Suprapubic skin (tissue), 4 donors: ENCODE measurements at regions not wholly inside any gene's neighbourhood (a gene's known extent, or its start where the extent isn't known, plus 50 kb on each side); places are given as distances from the start of the nearest gene placed in this dataset.
A peak's percentile ranks its signal among the peaks of the same experiment; 100 is the strongest.

Experiments
- DNase-seq, 2 donors: peaks; one replicate each; pipeline ENCODE4 v3.0.0-alpha.2; 2019; ENCODE audit warnings: low spot score in 2 of 2
- H3K27ac ChIP-seq: fragments of 200-600 bp; sonication (generic); one replicate; pipeline ENCODE4 v1.5.1; 2019
- H3K27me3 ChIP-seq: fragments of 200-600 bp; sonication (generic); one replicate; pipeline ENCODE4 v1.5.1; 2019
- H3K36me3 ChIP-seq: fragments of 200-600 bp; sonication (generic); one replicate; pipeline ENCODE4 v1.5.1; 2019
- H3K4me1 ChIP-seq: fragments of 200-600 bp; sonication (generic); one replicate; pipeline ENCODE4 v1.5.1; 2019
- H3K4me3 ChIP-seq: fragments of 200-600 bp; sonication (generic); one replicate; pipeline ENCODE4 v1.5.1; 2019; ENCODE audit warnings: mild to moderate bottlenecking
- H3K9me3 ChIP-seq: fragments of 200-600 bp; sonication (generic); one replicate; pipeline ENCODE4 v1.5.1; 2019
- CTCF ChIP-seq, 2 donors: fragments of 200-600 bp in 1 of 2; fragments of 450-650 bp in 1 of 2; sonication (generic) in 1 of 2; IDR thresholded peaks; one replicate each; pipeline ENCODE4 v1.5.1; 2016 to 2019; ENCODE audit warnings: antibody characterized with exemption in 2 of 2, mild to moderate bottlenecking in 1 of 2, moderate library complexity in 1 of 2
- EP300 ChIP-seq: sonication (generic); formaldehyde crosslinking; IDR thresholded peaks from one replicate; pipeline ENCODE4 v1.6.1; 2017; ENCODE audit warnings: antibody characterized with exemption
- POLR2A ChIP-seq, 2 donors: fragments of 450-650 bp; IDR thresholded peaks; one replicate each; pipeline ENCODE4 v1.6.1; 2017; ENCODE audit warnings: antibody characterized with exemption in 2 of 2, mild to moderate bottlenecking in 2 of 2, moderate library complexity in 2 of 2
- POLR2AphosphoS5 ChIP-seq, 3 donors: sonication (generic); formaldehyde crosslinking; IDR thresholded peaks; one replicate each; pipeline ENCODE4 v1.6.1; 2017; ENCODE audit warnings: antibody characterized with exemption in 3 of 3
- WGBS: methylation state at CpG from one replicate; pipeline ENCODE4 v1.1.5; 2018; 5-methylcytosine and 5-hydroxymethylcytosine counted together

GRCh38 chr3:10560060-10560861, 54.9 kb upstream of the ATP2B2 start:
- Histone ChIP-seq H3K4me3 (no peak overlapping the region), H3K36me3 (no peaks in the 10 kb centered on the region), H3K27ac (no peak overlapping the region), H3K4me1 (no peaks in the 10 kb centered on the region), H3K27me3 (peaks cover 9% of the 10 kb centered on the region), H3K9me3 (no peaks in the 10 kb centered on the region)
- DNase-seq, result peak; percentile 20 to 76
- WGBS, result 75% methylated on average over 14 of the region's 14 CpGs
- TF ChIP-seq POLR2A (IDR thresholded peaks at IDR 0.05) (no peak), EP300 (no peak), CTCF (IDR thresholded peaks at IDR 0.05) (no peak), POLR2AphosphoS5 (IDR thresholded peaks at IDR 0.05) (no peak)

GRCh38 chr3:10561162-10561945, 56.0 kb upstream of the ATP2B2 start:
- TF ChIP-seq POLR2AphosphoS5 (IDR thresholded peaks at IDR 0.05) (no peak), CTCF (IDR thresholded peaks at IDR 0.05) (no peak), POLR2A (IDR thresholded peaks at IDR 0.05) (no peak), EP300 (no peak)
- peaks cover 9% of the 10 kb centered on the region for H3K27me3 ChIP-seq
- WGBS, result 77% methylated on average over 7 of the region's 7 CpGs
- DNase-seq, result peak; percentile 16 to 72
- no peaks in the 10 kb centered on the region for H3K9me3 ChIP-seq
- no peak overlapping the region for H3K27ac ChIP-seq
- H3K4me3 ChIP-seq, result no peak overlapping the region
- no peaks in the 10 kb centered on the region for H3K36me3 ChIP-seq
- H3K4me1 ChIP-seq, result no peaks in the 10 kb centered on the region

GRCh38 chr3:10561946-10562560, 56.7 kb upstream of the ATP2B2 start:
- peak; percentile 19 to 40 for DNase-seq
- Histone ChIP-seq H3K4me3 (no peak overlapping the region), H3K4me1 (no peaks in the 10 kb centered on the region), H3K27me3 (peaks cover 9% of the 10 kb centered on the region), H3K36me3 (no peaks in the 10 kb centered on the region), H3K9me3 (no peaks in the 10 kb centered on the region), H3K27ac (no peak overlapping the region)
- 84% methylated on average over 4 of the region's 4 CpGs for WGBS
- TF ChIP-seq POLR2A (IDR thresholded peaks at IDR 0.05) (no peak), EP300 (no peak), CTCF (IDR thresholded peaks at IDR 0.05) (no peak), POLR2AphosphoS5 (IDR thresholded peaks at IDR 0.05) (no peak)

- WGBS, result no CpG with 5 or more reads among the region's 2 CpGs
- DNase-seq, result peak; percentile 19 to 40
- H3K4me3 ChIP-seq, result no peak overlapping the region
- H3K4me1 ChIP-seq, result no peaks in the 10 kb centered on the region
- peaks cover 13% of the 10 kb centered on the region for H3K27me3 ChIP-seq
- TF ChIP-seq POLR2A (IDR thresholded peaks at IDR 0.05) (no peak), CTCF (IDR thresholded peaks at IDR 0.05) (no peak), POLR2AphosphoS5 (IDR thresholded peaks at IDR 0.05) (no peak), EP300 (no peak)
- H3K9me3 ChIP-seq, result no peaks in the 10 kb centered on the region
- H3K27ac ChIP-seq, result no peak overlapping the region
- no peaks in the 10 kb centered on the region for H3K36me3 ChIP-seq
These were observed 58.0 kb upstream of the ATP2B2 start for GRCh38 chr3:10563396-10563795.

GRCh38 chr3:10565814-10566213, 60.4 kb upstream of the ATP2B2 start:
- WGBS, result 83% methylated on average over 3 of the region's 3 CpGs
- Histone ChIP-seq H3K27me3 (peaks cover 13% of the 10 kb centered on the region), H3K9me3 (no peaks in the 10 kb centered on the region), H3K4me1 (no peaks in the 10 kb centered on the region), H3K27ac (no peak overlapping the region), H3K4me3 (no peak overlapping the region), H3K36me3 (no peaks in the 10 kb centered on the region)
- no peak for DNase-seq
- TF ChIP-seq POLR2AphosphoS5 (IDR thresholded peaks at IDR 0.05) (no peak), EP300 (no peak), CTCF (IDR thresholded peaks at IDR 0.05) (no peak), POLR2A (IDR thresholded peaks at IDR 0.05) (no peak)
